Amygdala (tissue), 56 donors: ENCODE measurements at regions not wholly inside any gene's neighbourhood (a gene's known extent, or its start where the extent isn't known, plus 50 kb on each side); places are given as distances from the start of the nearest gene placed in this dataset.

Experiments used
- DNase-seq, 56 donors: peaks; one replicate each; lab custom pipeline; 2025; lab: John Stamatoyannopoulos, UW

DNA sequence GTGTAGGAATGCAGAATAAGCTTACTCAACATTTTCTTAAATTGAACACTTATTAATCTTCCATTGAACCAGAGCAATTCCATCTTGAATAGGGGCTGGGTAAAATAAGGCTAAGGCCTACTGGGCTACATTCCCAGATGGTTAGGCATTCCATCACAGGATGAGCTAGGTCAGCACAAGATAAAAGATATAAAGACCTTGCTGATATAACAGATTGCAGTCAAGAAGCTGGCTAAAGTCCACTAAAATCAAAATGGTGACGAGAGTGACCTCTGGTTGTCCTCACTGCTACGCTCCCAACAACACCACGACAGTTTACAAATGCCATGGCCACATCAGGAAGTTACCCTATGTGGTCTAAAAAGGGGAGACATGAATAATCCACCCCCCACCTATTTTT is 156.1 kb downstream of the NXNL2 start:
- DNase-seq, result no peak

DNA sequence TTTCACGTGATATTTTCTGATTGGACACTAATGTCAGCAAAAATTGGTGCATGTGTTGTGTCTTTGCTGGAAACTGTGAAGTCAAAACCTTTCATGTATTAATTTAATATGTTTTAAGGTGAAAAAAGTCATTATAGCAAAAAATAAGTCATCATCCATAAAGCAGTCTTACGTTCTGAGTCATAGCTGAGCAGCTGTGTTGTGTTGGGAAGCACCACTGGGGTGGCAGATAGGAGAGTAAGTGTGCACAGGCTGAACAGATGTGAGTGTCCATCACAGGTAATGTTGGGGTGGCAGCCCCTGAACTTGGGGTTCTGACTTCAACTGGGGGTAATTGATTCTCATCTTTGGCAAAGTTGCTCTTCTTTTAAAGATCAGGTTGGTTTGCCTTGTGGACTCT is 156.8 kb downstream of the NXNL2 start:
- no peak for DNase-seq

DNA sequence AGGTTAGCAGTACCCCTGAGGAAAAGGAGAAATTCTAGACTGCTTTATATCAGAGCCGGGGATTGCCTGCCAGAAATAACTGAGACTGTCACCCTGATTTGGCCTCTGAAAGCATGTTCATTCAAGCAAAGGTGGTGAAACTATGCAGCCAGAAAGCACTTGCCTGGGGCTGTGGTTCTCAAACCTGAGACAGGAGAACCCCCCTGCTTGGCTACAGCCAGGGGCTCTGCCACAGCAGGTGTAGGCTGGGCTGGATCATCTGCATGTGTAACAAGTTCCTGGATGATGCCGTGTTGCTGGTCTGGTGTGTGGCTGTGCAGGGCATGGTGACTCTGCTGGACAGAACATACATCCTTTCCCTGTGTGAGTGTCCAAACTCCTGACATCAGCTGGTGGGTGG is 157.8 kb downstream of the NXNL2 start:
- DNase-seq, result no peak

DNA sequence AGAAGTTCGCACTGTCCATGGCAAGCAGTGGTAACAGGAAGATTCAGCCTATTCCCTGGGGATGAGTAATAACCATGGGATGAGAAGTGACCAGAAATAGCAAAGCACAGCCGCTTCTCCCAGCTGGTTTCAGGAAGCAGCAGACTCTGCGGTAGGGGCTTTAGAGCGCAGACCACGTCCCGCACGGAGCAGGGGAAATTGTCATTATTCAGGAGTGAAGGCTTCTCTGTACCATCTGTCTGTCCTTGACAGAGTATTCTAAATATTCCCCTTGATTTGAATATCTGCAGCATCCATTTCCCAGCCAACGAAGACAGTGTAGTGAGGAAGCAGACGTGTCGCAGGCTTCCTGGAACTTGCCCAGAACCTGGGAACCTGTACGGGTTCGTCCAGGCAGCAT is 159.6 kb downstream of the NXNL2 start:
- DNase-seq, result peak in 17 of 56 donors; percentile 12 to 61 (median 33)

DNA sequence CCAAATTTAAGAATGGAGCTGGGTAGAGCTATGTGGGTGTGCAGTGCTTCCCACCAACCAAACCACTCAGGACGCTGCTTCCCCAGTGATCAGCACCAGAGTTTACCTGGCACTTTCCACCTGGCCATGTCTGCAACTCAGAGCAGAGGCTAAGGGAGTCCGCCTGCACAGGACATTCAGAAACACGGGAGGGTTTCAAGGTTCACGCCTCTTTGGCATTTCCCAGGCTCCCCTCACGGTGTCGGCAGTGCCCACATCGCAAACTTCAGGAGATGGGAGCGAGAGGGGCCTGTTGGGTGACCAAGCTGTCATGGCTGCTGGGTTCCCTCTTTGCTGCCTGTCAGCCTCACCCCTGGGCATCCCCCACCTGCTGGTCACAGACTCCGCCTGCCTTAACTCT is 161.5 kb downstream of the NXNL2 start:
- no peak for DNase-seq

DNA sequence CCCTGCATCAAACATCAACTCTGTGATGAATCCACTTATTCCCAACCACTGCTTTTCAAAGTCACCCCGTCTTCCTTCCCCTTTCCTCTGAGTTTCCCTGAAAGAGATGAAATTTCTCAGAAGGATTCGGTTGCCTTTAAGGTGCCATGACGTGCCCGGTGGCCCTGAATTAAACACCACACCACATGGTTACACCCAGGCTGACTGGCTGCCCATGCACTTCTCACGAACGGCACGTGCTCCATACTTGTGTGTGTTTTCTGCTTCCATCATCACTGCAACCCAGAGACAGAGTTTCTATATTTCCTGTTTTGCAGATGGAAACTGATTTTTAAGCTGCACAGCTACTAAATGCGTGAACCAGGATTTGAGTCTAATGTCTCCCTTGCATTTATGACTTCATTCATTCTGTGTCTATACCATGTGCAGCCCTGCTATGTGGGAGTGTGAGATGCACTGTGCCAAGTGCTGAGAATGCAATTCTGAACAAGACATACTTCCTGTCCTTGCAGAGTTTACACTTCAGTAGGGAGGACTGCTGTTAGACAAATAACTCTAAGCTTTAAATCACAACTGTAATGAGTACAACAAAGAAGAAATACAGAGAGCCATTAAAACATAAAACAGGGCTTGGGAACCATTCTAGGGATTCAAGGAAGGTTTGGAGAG is 162.9 kb downstream of the NXNL2 start:
- no peak for DNase-seq

DNA sequence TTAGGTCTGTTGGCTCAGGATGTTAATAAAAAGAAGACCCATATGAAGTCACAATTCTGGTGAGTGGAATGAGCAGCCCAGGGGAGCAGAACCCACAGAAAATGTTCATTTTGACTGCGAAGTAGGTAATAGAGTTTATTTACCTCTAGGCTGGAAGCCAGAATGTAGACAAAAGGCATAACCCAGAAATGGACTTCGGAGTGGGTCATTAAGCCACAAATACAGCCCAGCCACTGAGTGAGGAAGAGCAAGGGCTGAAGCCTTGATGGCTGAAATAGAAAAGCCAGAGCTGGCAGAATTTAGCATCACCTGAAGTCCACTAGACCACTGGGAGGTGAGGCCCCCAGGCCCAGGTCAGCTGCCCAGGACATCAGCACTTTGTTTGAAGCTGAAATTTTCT is 168.0 kb downstream of the NXNL2 start:
- no peak for DNase-seq

DNA sequence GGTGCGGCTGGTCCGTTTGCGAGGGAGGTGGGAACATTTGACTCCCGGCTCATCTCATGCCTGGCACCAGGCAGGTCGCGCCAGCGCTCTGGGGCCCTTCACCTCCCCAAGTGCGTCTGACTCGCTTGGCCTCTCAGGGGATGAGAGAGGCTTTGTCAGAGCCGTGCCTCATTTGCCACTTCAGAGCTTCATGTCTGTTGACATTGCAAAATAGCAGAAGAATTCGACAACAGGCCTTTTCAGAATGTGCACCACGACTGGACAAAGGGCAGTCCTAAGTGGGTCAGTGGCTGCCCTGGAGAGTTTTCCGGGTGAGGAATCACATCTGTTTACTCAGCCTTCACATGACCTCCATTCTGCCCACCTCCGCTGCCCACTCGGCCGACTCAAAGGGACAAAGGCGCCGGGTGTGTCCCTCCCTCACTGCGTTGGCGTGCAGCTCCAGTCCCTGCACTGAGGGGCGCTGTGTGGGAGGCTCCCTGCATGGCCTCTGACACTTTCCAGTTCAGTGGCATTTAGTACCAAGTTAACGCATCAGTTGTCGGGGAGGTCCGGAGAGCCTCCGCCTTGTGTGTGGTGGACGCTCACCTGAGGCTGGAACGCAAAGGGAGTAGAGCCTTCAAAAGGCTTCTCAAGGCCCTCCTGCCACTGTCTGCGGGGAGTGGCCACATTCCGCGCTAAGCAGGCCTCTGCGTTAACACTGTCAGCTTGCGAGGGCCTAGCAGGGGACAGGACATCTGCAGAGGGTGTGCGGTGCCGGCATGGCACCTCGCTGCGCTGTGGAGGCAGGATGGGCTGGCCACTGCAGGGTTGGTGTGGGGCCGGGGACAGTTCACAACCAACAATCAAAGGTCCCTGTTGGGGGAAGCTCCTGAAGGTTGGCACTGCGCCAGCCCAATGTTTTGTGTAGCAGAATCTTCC is 171.5 kb downstream of the NXNL2 start:
- DNase-seq, result peak in 3 of 56 donors; percentile 14 to 17 (median 15)

DNA sequence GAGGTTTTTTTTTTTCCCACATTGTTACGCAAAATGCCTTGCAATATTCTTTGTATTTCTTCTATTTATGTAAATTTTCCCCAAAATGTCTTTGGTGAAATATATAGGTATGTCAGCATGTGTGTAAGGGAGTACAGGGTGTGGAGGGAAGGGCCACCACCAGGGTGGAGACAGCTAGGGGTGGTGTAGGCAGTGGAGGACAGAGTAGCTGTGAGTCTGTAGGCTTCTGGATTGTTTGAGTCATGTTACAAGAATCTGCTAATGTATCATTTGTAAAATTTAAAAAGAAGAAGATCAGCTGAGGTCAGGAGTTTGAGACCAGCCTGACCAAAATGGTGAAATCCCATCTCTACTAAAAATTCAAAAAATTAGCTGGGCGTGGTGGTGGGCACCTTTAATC is 175.5 kb downstream of the NXNL2 start:
- DNase-seq, result no peak

DNA sequence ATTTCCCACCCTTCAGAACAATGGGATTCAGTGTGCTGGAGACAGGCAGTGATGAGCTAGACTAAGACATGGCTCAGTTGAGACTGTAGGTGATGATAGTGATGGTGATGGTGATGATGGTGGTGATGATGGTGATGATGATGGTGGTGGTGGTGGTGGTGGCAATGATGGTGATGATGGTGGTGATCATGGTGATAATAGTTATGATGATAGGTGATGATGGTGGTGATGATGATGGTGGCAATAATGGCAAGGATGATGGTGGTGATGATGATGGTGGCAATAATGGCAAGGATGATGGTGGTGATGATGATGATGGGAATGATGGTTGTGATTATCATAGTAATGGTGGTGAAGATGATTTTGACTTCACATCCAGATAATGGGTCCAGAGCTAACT is 176.7 kb downstream of the NXNL2 start:
- no peak for DNase-seq

DNA sequence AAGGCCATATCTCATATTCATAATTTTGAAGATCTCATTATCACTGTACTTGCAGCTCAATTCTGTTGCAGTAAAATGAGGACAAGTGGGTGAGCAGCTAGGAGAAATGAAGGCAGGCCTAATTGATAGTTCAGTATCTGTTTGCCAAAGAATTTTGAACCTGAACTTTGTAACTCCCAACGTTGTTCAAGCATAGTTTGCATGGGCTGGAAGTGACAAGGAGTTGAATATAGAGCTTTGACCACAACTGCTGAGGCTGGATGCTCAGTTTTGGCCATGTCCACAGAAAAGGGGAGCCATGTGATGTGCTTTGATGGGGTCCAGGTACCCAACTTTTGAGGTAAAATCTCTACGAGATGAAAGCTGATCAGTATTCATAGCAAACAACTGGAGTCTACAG is 177.5 kb downstream of the NXNL2 start:
- DNase-seq, result no peak

DNA sequence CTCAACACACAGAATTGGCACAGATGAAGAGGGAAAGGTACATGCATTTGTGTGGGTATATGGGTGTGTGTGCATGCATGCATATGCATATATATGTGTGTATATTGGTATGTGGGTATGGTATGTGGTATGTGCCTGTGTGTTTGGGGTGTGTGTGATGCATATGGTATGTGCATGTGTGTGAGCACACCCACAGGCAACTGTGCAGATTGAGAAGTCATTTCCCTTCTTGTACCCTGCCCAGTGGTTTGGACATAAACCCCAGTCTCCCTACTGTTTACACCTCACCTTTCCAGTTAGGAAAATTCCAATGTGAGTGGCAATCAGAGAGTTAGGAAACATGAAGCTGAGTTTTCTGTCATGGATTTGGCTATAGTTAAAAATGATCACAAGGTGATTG is 178.0 kb downstream of the NXNL2 start:
- DNase-seq, result no peak

DNA sequence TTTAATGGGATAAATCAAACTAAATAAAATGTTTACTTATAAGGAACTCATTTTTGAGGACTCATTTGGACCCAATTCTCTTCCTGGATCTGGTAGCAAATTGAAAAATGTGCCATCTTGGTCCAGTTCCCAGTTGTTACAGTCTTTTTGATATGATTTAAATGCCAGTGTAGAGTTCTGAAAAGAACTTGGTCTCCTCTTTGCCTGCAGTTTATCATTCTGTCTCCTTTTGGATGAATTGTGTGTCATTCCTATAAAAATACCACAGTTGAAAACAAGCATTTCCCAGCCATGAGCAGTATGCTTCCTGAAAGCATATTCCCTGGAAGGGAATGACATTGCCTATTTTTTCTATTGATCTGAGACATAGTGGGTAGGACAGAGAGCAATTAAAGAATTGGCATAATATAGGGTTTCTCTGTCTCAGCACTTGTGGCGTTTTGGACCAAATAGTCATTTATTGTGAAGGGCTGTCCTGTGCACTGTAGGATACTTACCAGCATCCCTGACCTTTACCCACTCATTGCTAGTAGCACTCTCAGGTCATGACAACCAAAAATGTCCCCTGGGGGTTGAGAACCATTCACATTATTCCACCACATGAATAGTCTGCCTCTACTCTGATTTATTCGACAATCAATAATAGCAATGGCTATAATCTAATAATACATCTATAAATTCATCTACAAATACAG is 181.8 kb downstream of the NXNL2 start:
- DNase-seq, result no peak

DNA sequence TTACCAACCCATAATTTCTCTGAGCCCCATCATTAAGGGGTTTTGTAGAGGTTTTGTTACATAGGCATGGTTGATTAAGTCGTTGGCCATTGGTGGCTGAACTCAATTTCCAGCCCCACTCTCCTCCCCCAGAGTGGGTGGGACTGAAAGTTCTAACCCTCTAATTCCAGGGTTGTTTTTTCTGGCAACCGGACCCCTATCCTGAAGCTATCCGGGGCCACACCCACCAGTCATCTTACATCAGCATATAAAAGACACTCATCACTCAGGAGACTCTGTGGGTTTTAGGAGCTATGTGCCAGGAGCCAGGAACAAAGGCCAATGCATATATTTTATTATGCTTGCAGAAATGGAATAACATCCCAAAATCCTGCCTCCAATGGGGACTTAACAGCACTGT is 186.0 kb downstream of the NXNL2 start:
- no peak for DNase-seq

DNA sequence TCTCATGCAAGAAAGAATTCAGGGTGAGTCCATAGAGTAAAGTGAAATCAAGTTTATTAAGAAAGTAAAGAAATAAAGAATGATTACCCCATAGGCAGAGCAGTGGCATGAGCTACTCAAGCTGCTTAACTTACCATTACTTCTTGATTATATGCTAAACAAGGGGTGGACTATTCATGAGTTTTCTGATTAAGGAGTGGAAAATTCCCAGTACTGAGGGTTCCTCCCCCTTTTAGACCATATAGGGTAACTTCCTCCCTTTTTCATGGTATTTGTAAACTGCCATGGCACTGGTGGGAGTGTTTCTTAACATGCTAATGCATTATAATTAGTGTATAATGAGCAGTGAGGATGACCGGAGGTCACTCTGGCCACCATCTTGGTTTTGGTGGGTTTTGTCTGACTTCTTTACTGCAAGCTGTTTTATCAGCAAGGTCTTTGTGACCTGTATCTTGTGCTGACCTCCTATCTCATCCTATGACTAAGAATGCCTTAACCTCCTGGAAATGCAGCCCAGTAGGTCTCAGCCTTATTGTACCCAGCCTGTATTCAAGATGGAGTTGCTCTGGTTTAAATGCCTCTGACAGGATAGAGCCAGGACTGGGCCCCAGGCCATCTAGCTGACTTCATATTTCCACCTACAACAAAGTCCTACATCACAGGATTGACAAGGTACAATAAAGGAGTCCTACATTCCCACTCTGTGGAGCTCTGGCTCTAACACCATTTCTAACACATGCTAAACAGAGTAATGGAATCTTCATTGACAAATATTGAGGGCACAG is 186.7 kb downstream of the NXNL2 start:
- DNase-seq, result no peak

DNA sequence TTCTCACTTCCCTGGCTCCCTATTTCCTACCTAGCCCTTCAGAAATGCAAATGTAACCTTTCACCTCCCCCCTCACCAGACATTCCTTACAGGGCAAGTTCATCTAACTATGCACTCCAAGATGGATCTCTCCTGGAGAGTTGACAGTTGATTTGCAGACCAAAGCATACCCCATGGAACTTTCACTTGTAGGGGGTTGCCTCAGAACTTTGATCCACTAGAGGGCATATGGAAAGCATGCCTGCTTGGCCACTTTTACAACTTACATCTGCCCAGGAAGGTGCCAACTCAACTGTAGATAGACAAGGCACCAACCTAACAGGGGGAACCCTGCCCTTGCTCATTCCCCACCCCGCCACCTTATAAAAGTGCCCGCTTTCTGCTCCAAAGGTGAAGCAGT is 187.8 kb downstream of the NXNL2 start:
- DNase-seq, result no peak

DNA sequence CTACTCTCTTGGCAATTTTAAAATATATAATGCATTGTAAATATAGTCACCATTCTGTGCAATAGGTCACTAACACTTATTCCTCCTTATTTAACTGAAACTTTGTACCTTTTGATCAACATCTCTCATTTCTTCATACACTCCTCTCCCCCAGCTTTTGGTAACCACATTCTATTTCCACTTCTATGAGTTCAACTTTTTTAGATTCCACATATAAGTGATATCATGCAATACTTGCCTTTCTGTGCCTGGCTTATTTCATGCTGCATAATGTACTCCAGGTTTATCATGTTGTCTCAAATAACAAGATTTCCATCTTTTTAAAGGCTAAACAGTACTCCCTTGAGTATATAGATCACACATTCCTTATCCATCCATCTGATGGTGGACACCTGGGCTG is 188.8 kb downstream of the NXNL2 start:
- no peak for DNase-seq

DNA sequence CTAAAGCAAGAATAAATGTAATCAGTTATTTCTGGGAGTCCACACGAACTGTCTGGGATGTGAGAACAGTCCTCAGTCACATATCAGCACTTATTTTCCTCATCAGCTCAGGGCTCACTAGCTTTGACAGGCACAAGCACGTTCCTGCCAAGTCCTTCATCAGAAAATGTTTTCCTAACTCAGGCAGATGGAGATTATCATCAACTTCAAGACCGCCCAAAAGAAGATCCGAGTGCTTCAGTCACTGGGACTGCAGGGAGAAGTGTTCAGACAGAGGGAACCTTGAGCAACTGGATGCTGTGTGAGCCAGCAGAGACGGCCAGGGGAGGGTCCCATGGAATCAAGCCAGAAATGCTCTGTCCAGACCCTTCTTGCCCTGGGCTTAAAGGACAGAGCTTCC is 189.4 kb downstream of the NXNL2 start:
- no peak for DNase-seq

DNA sequence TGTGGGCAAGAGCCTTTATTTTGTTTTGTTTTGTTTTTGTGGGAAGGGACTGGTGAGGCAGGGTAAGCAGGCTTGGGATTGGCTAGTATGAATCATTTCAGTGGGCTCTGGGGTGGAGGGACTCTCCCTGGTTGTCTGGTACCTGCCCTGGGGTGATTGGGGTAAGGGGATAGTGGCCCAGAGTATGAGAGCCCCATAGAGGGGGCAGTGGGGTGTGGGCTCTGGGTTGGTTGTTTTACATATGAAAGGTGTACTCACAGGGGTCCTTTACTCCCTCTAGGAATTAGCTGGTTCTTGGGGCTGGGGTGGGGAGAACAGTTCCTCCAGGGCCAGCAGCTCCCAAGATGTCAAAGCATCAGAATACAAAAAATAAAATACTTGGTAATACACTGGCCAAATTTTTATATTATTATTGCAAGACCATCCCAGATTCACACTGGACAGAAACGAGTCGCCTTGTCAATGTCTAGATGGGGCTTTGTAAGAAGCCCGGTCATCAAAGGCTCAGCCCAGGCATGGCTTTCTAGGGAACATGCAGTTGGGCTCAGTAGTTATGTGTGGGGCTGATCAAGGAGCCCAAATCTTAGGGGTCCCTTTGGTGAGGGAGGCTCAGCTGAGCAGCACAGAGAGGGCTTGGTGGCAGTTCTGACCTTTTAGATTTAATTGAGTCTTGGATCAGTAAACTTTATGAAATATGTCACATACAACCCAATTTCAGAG is 190.5 kb downstream of the NXNL2 start:
- no peak for DNase-seq

DNA sequence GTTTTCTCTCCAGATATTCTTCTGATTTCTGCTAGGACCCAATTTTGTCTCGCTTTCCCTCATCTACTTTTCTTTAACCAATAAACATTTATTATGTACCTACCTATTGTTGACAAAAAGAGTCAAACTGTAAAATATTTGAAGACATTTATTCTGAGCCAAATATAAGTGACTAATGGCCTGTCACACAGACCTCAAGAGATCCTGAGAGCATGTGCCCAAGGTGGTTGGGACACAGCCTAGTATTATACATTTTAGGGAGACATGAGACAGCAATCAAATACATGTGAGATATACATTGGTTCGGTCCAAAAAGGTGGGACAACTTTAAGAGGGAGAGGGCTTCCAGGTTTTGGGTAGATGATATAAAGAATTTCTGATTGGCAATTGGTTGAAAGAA is 191.8 kb downstream of the NXNL2 start:
- DNase-seq, result no peak
